K562 (cell line): ENCODE measurements at regions not wholly inside any gene's neighbourhood (a gene's known extent, or its start where the extent isn't known, plus 50 kb on each side); places are given as distances from the start of the nearest gene placed in this dataset.

Source experiments
- ATAC-seq: fragments of 200-7000 bp; cut with Tn5 transposase; 3 replicates; pipeline ENCODE4 v1.9.1; 2020; ENCODE audit warnings: moderate library complexity
- BruUV-seq: library from RNA; stranded (reverse); fragments of 400-500 nt; replicated peaks from 2 replicates; lab custom pipeline; 2021; lab: Mats Ljungman, UMichigan
- CTCF ChIA-PET: fragments of 300-600 bp; formaldehyde crosslinking; extraction: SDS; loops from one replicate; lab custom pipeline; 2021; ENCODE audit warnings: low intra/inter-chr PET ratio; lab: Yijun Ruan, JAX
- POLR2A ChIA-PET: fragments of 300-600, 350-650 bp; sonication (Branson Sonifier 250); formaldehyde crosslinking; extraction: SDS; loops from one replicate; lab custom pipeline; 2021; ENCODE audit warnings: antibody characterized with exemption, inconsistent platforms; lab: Yijun Ruan, JAX
- DNase-seq, 4 experiments: peaks; one replicate each; pipeline versions ENCODE4 v3.0.0 to v3.0.0-alpha.2; 2011 to 2018; ENCODE audit warnings: low spot score in 3 of 4, mixed read lengths in 3 of 4; ENCODE audit errors: extremely low read depth in 1 of 4
- FAIRE-seq: peaks from 2 replicates; lab custom pipeline; 2011; peaks lifted over from hg19 to GRCh38; lab: Jason Lieb, UNC
- H2AFZ ChIP-seq: 2 replicates; pipeline ENCODE4 v1.6.0; 2011; ENCODE audit warnings: low read depth, low read length, control low read depth, inconsistent platforms
- H3K27ac ChIP-seq: fragments of 200-600 bp; 3 replicates; pipeline ENCODE4 v1.8.0; 2011; ENCODE audit warnings: low read depth, mild to moderate bottlenecking, control low read depth, inconsistent platforms, low read length, moderate library complexity, mixed read lengths; ENCODE audit errors: extremely low read depth
- H3K27me3 ChIP-seq, 2 experiments: fragments of 300-600 bp in 1 of 2; 2 replicates in 1 of 2; 3 replicates in 1 of 2; pipeline versions ENCODE4 v1.6.0 to v1.8.0; 2011; ENCODE audit warnings: inconsistent platforms in 2 of 2, low read length in 2 of 2, mild to moderate bottlenecking in 1 of 2, mixed read lengths in 1 of 2, moderate library complexity in 1 of 2; ENCODE audit not compliant: control insufficient read depth in 2 of 2, insufficient read depth in 2 of 2
- H3K36me3 ChIP-seq: fragments of 300-600 bp; 3 replicates; pipeline ENCODE4 v1.8.0; 2011; ENCODE audit warnings: mild to moderate bottlenecking, low read length, inconsistent platforms; ENCODE audit not compliant: control insufficient read depth, insufficient read depth
- H3K4me1 ChIP-seq, 2 experiments: fragments of 200-600 bp in 1 of 2; replicated peaks in 1 of 2; 2 replicates in 1 of 2; 3 replicates in 1 of 2; pipeline versions ENCODE4 v1.5.1 to v1.8.0; 2011; ENCODE audit warnings: inconsistent platforms in 2 of 2, low read length in 2 of 2, mild to moderate bottlenecking in 1 of 2, mixed read lengths in 1 of 2, moderate library complexity in 1 of 2; ENCODE audit not compliant: control insufficient read depth in 2 of 2, insufficient read depth in 2 of 2
- H3K4me2 ChIP-seq: 2 replicates; pipeline ENCODE4 v1.6.1; 2011; ENCODE audit warnings: low read length, control low read depth, inconsistent platforms, mixed read lengths; ENCODE audit not compliant: insufficient read depth
- H3K4me3 ChIP-seq: fragments of 200-600 bp; sonication (generic), shearing (Covaris generic); 2 replicates; pipeline ENCODE4 v1.5.1; 2016; ENCODE audit warnings: control low read depth, inconsistent platforms
- H3K79me2 ChIP-seq: fragments of 200-600 bp; 3 replicates; pipeline ENCODE4 v1.8.0; 2011; ENCODE audit warnings: low read length, inconsistent platforms; ENCODE audit not compliant: control insufficient read depth, insufficient read depth
- H3K9ac ChIP-seq, 2 experiments: 2 replicates each; pipeline versions ENCODE4 v1.6.0 to v1.6.1; 2011; ENCODE audit warnings: low read depth in 2 of 2, low read length in 2 of 2, control low read depth in 1 of 2, inconsistent platforms in 1 of 2, mild to moderate bottlenecking in 1 of 2, mixed read lengths in 1 of 2; ENCODE audit not compliant: insufficient read depth in 1 of 2
- H3K9me1 ChIP-seq: one replicate; pipeline ENCODE4 v1.6.0; 2011; ENCODE audit warnings: inconsistent platforms, mild to moderate bottlenecking, low read length, moderate library complexity; ENCODE audit not compliant: control insufficient read depth, insufficient read depth
- H3K9me3 ChIP-seq: replicated peaks from 2 replicates; pipeline ENCODE4 v1.5.1; 2011; ENCODE audit warnings: low read depth, low read length, inconsistent platforms; ENCODE audit not compliant: control insufficient read depth, insufficient read depth
- H4K20me1 ChIP-seq: replicated peaks from 2 replicates; pipeline ENCODE4 v1.6.1; 2011; ENCODE audit warnings: low read length, inconsistent platforms, mixed read lengths; ENCODE audit not compliant: control insufficient read depth, insufficient read depth
- ELK3 ChIP-seq: fragments of 450-650 bp; formaldehyde crosslinking; IDR thresholded peaks from 2 replicates; pipeline ENCODE4 v1.4.0; 2020; ENCODE audit warnings: mild to moderate bottlenecking
- GTF2F1 ChIP-seq: IDR thresholded peaks from 2 replicates; pipeline ENCODE4 v1.6.1; 2011; ENCODE audit warnings: low read depth, low read length, improper control_type of control experiment
- GTF3C2 ChIP-seq: IDR thresholded peaks from 3 replicates; pipeline ENCODE4 v1.6.1; 2011; ENCODE audit warnings: borderline replicate concordance, mild to moderate bottlenecking, moderate library complexity; ENCODE audit not compliant: insufficient read length; ENCODE audit errors: extremely low read depth
- HMG20B ChIP-seq: fragments of 250-450 bp; sonication (Bioruptor Pico); IDR thresholded peaks from 2 replicates; pipeline ENCODE4 v1.5.0; 2021; ENCODE audit warnings: mild to moderate bottlenecking
- HNRNPL ChIP-seq: fragments of 200-400 bp; formaldehyde crosslinking; IDR thresholded peaks from 2 replicates; pipeline ENCODE4 v1.6.1; 2017; ENCODE audit warnings: low read depth, mild to moderate bottlenecking, low read length
- MCM7 ChIP-seq, 2 experiments: fragments of 450-650 bp; IDR thresholded peaks; 2 replicates each; pipeline ENCODE4 v1.6.1; 2016 to 2018
- MECOM ChIP-seq: fragments of 250-450 bp; sonication (Bioruptor Pico); IDR thresholded peaks from 2 replicates; pipeline ENCODE4 v1.8.0; 2022; ENCODE audit warnings: inconsistent platforms
- MLLT1 ChIP-seq, 2 experiments: fragments of 450-650 bp; IDR thresholded peaks; 2 replicates each; pipeline ENCODE4 v1.6.1; 2016
- NRF1 ChIP-seq, 2 experiments: fragments of 450-650 bp; IDR thresholded peaks in 1 of 2; conservative IDR thresholded peaks in 1 of 2; 2 replicates each; pipeline ENCODE4 v1.6.1; 2014; ENCODE audit warnings: mild to moderate bottlenecking in 2 of 2
- PHF21A ChIP-seq: fragments of 450-650 bp; IDR thresholded peaks from 2 replicates; pipeline ENCODE4 v1.6.1; 2017; ENCODE audit warnings: low read depth, borderline replicate concordance
- TSC22D4 ChIP-seq: fragments of 450-650 bp; IDR thresholded peaks from 2 replicates; pipeline ENCODE4 v1.6.1; 2016; ENCODE audit warnings: missing genetic modification characterization, missing biosample characterization, control low read depth
- WHSC1 ChIP-seq: IDR thresholded peaks from one replicate; pipeline ENCODE4 v1.6.1; 2012; ENCODE audit warnings: low read length, control low read depth, inconsistent platforms
- ZBTB5 ChIP-seq: fragments of 450-650 bp; IDR thresholded peaks from 2 replicates; pipeline ENCODE4 v1.6.1; 2017; ENCODE audit warnings: antibody characterized with exemption
- ZNF146 ChIP-seq: IDR thresholded peaks from one replicate; pipeline ENCODE4 v1.6.1; 2018; ENCODE audit warnings: missing compliant biosample characterization; ENCODE audit not compliant: unreplicated experiment
- ZNF512 ChIP-seq: IDR thresholded peaks from 2 replicates; pipeline ENCODE4 v1.6.1; 2016; ENCODE audit warnings: missing genetic modification characterization, missing compliant biosample characterization
- WGBS: fragments of 100-300 bp; shearing (Covaris generic); methylation state at CpG from one replicate; pipeline ENCODE4 v1.1.6; 2016; ENCODE audit warnings: low coverage, mixed read lengths; ENCODE audit not compliant: insufficient coverage; ENCODE audit errors: missing lambda C conversion rate; 5-methylcytosine and 5-hydroxymethylcytosine counted together
- in situ Hi-C: fragments of 300-500 bp; cut with MboI; formaldehyde crosslinking; loops from 4 replicates; pipeline ENCODE4 v1.15.0; 2018; ENCODE audit warnings: inconsistent platforms, mixed read lengths
- intact Hi-C: fragments of 100-400 bp; cut with micrococcal nuclease; formaldehyde crosslinking; loops from 2 replicates; pipeline ENCODE4 v1.14.2; 2022

GRCh38 chr15:69643476-69643875 lies 190.9 kb downstream of the RPLP1 start:
- no peak overlapping the region for H3K4me2 ChIP-seq
- H3K9me3 ChIP-seq = no peaks in the 10 kb centered on the region
- H2AFZ ChIP-seq = no peak overlapping the region
- FAIRE-seq = no peak
- POLR2A ChIA-PET = interaction anchor here (0.6 kb wide), 1 partner anchor 16 kb away, joined by 3 read pairs; no protein-coding TSS in a partner anchor
- H3K79me2 ChIP-seq = no peaks in the 10 kb centered on the region
- WGBS = 5% methylated on average over 5 of the region's 5 CpGs
- no peaks in the 10 kb centered on the region for H3K4me1 ChIP-seq
- in situ Hi-C loops = no loop called here
- no peak for ATAC-seq
- no peak overlapping the region for H3K4me3 ChIP-seq
- CTCF ChIA-PET = no interaction called here
- H4K20me1 ChIP-seq = no peaks in the 10 kb centered on the region
- peaks cover 4 to 6% of the 10 kb centered on the region in 2 experiments; a peak in 2 of 5 replicates for H3K27me3 ChIP-seq
- no peak for DNase-seq
- no peak overlapping the region for H3K9ac ChIP-seq
- no TSS peak for BruUV-seq
- intact Hi-C loops = no loop called here
- no peaks in the 10 kb centered on the region for H3K36me3 ChIP-seq
- no peak overlapping the region for H3K27ac ChIP-seq
- H3K9me1 ChIP-seq = no peaks in the 10 kb centered on the region
- TF ChIP-seq WHSC1 (no peak), ZNF512 (no peak), PHF21A (no peak), HMG20B (no peak), MLLT1 (IDR thresholded peaks at IDR 0.05) (no peak), NRF1 (conservative IDR thresholded peaks at IDR 0.05 in 1 of 2, IDR thresholded peaks at IDR 0.05 in 1 of 2) (no peak), HNRNPL (no peak), TSC22D4 (tag) (no peak), ELK3 (CRISPR knock-in tag) (no peak), GTF2F1 (no peak), ZNF146 (CRISPR knock-in tag) (no peak), ZBTB5 (no peak), MECOM (CRISPR knock-in tag) (no peak), MCM7 (IDR thresholded peaks at IDR 0.05) (no peak), GTF3C2 (no peak)
